ENCODE measurements at regions not wholly inside any gene's neighbourhood (a gene's known extent, or its start where the extent isn't known, plus 50 kb on each side); places are given as distances from the start of the nearest gene placed in this dataset.

DNA sequence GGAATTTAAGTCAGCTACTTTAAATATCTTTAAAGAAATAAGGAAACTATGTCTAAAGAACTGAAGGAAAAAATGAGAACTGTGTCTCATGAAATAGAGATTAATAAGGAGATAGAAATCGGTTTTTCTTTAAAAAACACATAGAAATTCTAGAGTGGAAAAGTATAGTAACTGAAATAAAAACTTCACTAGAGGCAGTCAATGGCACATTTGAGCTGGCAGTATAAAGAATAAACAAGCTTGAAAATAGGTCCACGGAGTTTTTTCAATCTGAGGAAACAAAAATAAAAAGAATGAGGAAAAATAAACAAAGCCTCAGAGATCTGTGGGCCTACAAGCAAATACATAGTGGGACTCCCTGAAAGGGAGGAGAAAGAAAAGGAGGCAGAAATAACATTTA lies 127.5 kb downstream of the TWIST2 start:
- TF ChIP-seq, protein P1, sequence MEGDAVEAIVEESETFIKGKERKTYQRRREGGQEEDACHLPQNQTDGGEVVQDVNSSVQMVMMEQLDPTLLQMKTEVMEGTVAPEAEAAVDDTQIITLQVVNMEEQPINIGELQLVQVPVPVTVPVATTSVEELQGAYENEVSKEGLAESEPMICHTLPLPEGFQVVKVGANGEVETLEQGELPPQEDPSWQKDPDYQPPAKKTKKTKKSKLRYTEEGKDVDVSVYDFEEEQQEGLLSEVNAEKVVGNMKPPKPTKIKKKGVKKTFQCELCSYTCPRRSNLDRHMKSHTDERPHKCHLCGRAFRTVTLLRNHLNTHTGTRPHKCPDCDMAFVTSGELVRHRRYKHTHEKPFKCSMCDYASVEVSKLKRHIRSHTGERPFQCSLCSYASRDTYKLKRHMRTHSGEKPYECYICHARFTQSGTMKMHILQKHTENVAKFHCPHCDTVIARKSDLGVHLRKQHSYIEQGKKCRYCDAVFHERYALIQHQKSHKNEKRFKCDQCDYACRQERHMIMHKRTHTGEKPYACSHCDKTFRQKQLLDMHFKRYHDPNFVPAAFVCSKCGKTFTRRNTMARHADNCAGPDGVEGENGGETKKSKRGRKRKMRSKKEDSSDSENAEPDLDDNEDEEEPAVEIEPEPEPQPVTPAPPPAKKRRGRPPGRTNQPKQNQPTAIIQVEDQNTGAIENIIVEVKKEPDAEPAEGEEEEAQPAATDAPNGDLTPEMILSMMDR (IDR thresholded peaks at IDR 0.05): no peak
- peaks cover 9% of the 10 kb centered on the region for H3K36me3 Mint-ChIP-seq (ENCODE audit: low read depth)
- H3K4me1 Mint-ChIP-seq (ENCODE audit: low read depth): peaks cover 32% of the 10 kb centered on the region
- peaks cover 30% of the 10 kb centered on the region for H3K9me3 Mint-ChIP-seq (ENCODE audit: low read depth)
- no peak for DNase-seq (ENCODE audit: low spot score)
- no peaks in the 10 kb centered on the region for H3K27me3 Mint-ChIP-seq (ENCODE audit: low read depth)
- no peak overlapping the region for H3K27ac Mint-ChIP-seq (ENCODE audit: unreplicated experiment)
- no peak overlapping the region for H3K4me3 Mint-ChIP-seq (ENCODE audit: unreplicated experiment)

DNA sequence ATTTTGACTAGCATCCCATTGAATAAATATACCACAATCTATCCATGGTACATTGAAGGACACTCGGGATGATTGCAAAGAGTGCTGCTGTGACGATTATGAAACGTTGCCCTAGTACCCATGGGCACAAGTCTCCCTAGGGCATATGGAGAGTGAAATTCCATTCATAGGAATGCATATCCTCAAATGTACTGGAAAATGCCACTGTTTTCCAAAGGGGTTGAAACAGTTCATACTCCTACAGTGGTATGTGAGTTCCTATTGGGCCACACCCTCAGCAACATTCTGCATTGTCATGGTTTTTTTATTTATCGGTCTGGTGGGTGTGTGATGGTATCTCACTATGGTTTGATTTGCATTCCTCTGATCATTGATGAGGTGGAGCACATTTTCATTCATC lies 130.6 kb downstream of the TWIST2 start:
- DNase-seq (ENCODE audit: low spot score): no peak
- peaks cover 9% of the 10 kb centered on the region for H3K36me3 Mint-ChIP-seq (ENCODE audit: low read depth)
- H3K4me1 Mint-ChIP-seq (ENCODE audit: low read depth): peaks cover 21% of the 10 kb centered on the region
- H3K9me3 Mint-ChIP-seq (ENCODE audit: low read depth): peaks cover 30% of the 10 kb centered on the region
- TF ChIP-seq, protein P1 (IDR thresholded peaks at IDR 0.05): no peak
- H3K27me3 Mint-ChIP-seq (ENCODE audit: low read depth): peaks cover 2% of the 10 kb centered on the region
- H3K4me3 Mint-ChIP-seq (ENCODE audit: unreplicated experiment): no peak overlapping the region
- peak overlapping the region; percentile 67 for H3K27ac Mint-ChIP-seq (ENCODE audit: unreplicated experiment)

DNA sequence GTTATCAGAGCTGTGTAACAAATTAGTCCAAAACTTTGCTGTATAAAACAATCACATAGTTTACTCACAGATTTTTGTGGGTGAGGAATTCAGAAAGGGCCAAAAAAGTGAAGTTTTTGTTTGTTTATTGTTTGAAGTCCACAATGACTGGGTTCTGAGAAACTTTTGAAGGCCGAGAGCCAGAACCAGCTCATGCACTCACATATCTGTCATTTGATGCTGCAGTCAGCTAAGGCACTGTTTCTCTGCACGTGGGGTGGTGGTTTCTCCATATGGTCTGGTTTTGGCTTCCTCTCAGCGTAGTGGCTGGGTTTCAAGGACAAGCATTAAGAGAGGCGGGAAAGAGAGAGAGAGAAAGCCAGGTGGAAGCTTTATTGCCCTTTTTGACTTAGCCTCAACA lies 131.8 kb downstream of the TWIST2 start:
- no peak for DNase-seq (ENCODE audit: low spot score)
- Mint-ChIP-seq H3K9me3 (ENCODE audit: low read depth) (peaks cover 30% of the 10 kb centered on the region), H3K27ac (ENCODE audit: unreplicated experiment) (no peak overlapping the region), H3K4me1 (ENCODE audit: low read depth) (peaks cover 11% of the 10 kb centered on the region), H3K27me3 (ENCODE audit: low read depth) (peaks cover 2% of the 10 kb centered on the region), H3K36me3 (ENCODE audit: low read depth) (peaks cover 9% of the 10 kb centered on the region), H3K4me3 (ENCODE audit: unreplicated experiment) (no peak overlapping the region)
- TF ChIP-seq, protein P1 (IDR thresholded peaks at IDR 0.05): no peak

DNA sequence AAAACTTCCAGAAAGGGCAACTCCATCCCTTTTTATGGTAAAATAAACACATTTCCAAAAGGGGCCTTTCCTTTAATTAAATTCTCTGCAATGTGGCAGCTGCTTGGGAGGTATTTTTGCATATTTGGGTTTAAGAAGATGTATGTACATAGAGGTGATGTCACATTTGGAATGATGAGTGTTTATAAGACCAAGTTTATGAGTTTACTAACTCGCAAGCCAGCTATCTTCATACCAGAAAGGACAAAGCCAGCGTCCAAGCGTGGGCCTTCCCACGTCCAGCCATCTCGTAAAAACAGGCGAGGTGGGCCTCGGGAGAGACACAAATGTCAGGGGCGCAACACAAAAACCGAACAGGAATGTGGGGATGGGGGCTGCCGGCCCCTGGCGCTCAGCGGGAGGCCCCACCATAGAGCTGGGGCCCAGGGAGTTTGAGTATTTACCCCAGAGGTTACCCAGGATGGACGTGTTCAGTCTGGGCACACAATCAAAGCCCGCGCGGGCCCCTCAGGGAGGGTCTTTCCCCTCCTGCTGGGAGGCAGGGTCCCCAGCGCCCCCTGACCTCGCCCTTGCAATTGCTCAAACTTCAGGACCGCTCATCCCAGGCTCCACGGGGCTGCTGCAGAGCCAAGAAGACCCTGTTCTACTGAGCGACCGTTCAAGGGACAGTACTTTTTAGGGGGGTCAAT lies 137.3 kb downstream of the TWIST2 start:
- no peak for DNase-seq (ENCODE audit: low spot score)
- Mint-ChIP-seq H3K27ac (ENCODE audit: unreplicated experiment) (no peak overlapping the region), H3K36me3 (ENCODE audit: low read depth) (no peaks in the 10 kb centered on the region), H3K4me3 (ENCODE audit: unreplicated experiment) (no peak overlapping the region), H3K9me3 (ENCODE audit: low read depth) (no peaks in the 10 kb centered on the region), H3K27me3 (ENCODE audit: low read depth) (peaks cover 7% of the 10 kb centered on the region), H3K4me1 (ENCODE audit: low read depth) (no peaks in the 10 kb centered on the region)
- TF ChIP-seq, protein P1 (IDR thresholded peaks at IDR 0.05): no peak

DNA sequence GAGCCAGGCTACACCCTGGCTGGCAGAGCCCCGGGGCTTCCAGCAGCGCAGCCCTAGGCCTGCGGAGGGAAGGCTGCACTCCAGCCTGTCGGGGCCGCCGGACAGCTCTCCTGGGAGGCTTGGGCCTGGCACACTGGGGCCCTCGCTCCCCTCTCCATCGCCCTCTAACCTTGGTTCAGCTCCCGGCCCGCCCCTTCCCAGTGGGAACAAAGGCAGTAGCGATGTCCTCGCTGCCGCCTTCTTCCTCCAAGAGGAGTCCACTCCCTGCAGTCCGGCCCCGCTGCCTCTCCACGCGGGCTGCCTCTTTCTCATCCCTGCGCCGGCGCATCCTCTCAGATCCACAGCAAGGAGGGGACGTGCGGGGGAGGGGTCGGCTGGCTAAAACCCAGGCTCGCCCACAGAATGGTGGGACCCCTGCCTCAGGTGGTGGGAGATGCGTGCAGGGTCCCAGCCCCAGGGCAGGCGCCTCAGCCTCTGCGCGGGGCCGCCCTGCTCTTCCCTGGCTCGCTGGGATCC lies 138.1 kb downstream of the TWIST2 start:
- H3K27me3 Mint-ChIP-seq (ENCODE audit: low read depth): peaks cover 7% of the 10 kb centered on the region

More for the DNA sequence above, 138.1 kb downstream of the TWIST2 start:
- Mint-ChIP-seq H3K4me1 (ENCODE audit: low read depth) (peaks cover 3% of the 10 kb centered on the region), H3K4me3 (ENCODE audit: unreplicated experiment) (no peak overlapping the region), H3K36me3 (ENCODE audit: low read depth) (no peaks in the 10 kb centered on the region), H3K9me3 (ENCODE audit: low read depth) (no peaks in the 10 kb centered on the region), H3K27ac (ENCODE audit: unreplicated experiment) (no peak overlapping the region)
- DNase-seq (ENCODE audit: low spot score): no peak
- TF ChIP-seq, protein P1 (IDR thresholded peaks at IDR 0.05): no peak

Data from chondrocyte (in vitro differentiated cells).